HG03280 (cell line): ENCODE measurements at regions not wholly inside any gene's neighbourhood (a gene's known extent, or its start where the extent isn't known, plus 50 kb on each side); places are given as distances from the start of the nearest gene placed in this dataset.
"Not testable (repeated sequence)": the region's sequence is repeated elsewhere in the genome, so short reads cannot be mapped to it uniquely, and the experiment has no call there.

Source experiments
- ATAC-seq: cut with Tn5 transposase; IDR thresholded peaks from one replicate; pipeline ENCODE4 v1.9.1; 2021; ENCODE audit warnings: mild to moderate bottlenecking, moderate library complexity; ENCODE audit not compliant: unreplicated experiment

- no peak for ATAC-seq
Measured at GRCh38 chr6:21909321-21909720, 315.8 kb downstream of the SOX4 start.

- ATAC-seq, result no peak
Measured at GRCh38 chr6:21911208-21911607, 317.7 kb downstream of the SOX4 start.

GRCh38 chr6:21912151-21912832 is 318.7 kb downstream of the SOX4 start:
- ATAC-seq, result no peak

- ATAC-seq, result no peak
Measured at GRCh38 chr6:21914121-21914973, 320.8 kb downstream of the SOX4 start.

GRCh38 chr6:21915707-21916260 is 322.2 kb downstream of the SOX4 start:
- ATAC-seq, result no peak

GRCh38 chr6:21918041-21918440 is 324.5 kb downstream of the SOX4 start:
- no peak for ATAC-seq

- no peak for ATAC-seq
Measured at GRCh38 chr6:21918666-21919065, 325.1 kb downstream of the SOX4 start.

GRCh38 chr6:21922086-21922485 is 328.5 kb downstream of the SOX4 start:
- ATAC-seq, result no peak

GRCh38 chr6:21924002-21924401 is 330.5 kb downstream of the SOX4 start:
- ATAC-seq, result no peak

GRCh38 chr6:21928827-21929226 is 335.3 kb downstream of the SOX4 start:
- no peak for ATAC-seq

GRCh38 chr6:21931641-21932335 is 338.2 kb downstream of the SOX4 start:
- ATAC-seq, result no peak

GRCh38 chr6:21933351-21933750 is 339.8 kb downstream of the SOX4 start:
- ATAC-seq, result no peak

- ATAC-seq, result no peak
Measured at GRCh38 chr6:21935142-21935541, 341.6 kb downstream of the SOX4 start.

GRCh38 chr6:21935561-21936028 is 342.0 kb downstream of the SOX4 start:
- ATAC-seq, result no peak

GRCh38 chr6:21937466-21937865 is 343.9 kb downstream of the SOX4 start:
- ATAC-seq, result no peak

GRCh38 chr6:21939066-21939465 is 345.5 kb downstream of the SOX4 start:
- not testable (repeated sequence) for ATAC-seq

GRCh38 chr6:21941926-21942325 is 348.4 kb downstream of the SOX4 start:
- no peak for ATAC-seq

- ATAC-seq, result no peak
Measured at GRCh38 chr6:21942897-21943296, 349.3 kb downstream of the SOX4 start.

- no peak for ATAC-seq
Measured at GRCh38 chr6:21946298-21946783, 350.5 kb downstream of the PRL start.

- not testable (repeated sequence) for ATAC-seq
Measured at GRCh38 chr6:21947227-21947626, 349.6 kb downstream of the PRL start.
